ENCODE measurements at regions not wholly inside any gene's neighbourhood (a gene's known extent, or its start where the extent isn't known, plus 50 kb on each side); places are given as distances from the start of the nearest gene placed in this dataset.

- Histone ChIP-seq H3K9ac (ENCODE audit: low read length) (no peak overlapping the region), H3K27me3 (ENCODE audit: low read length) (no peaks in the 10 kb centered on the region), H3K27ac (ENCODE audit: low read length) (no peak overlapping the region), H3K36me3 (ENCODE audit: low read depth, low read length) (no peaks in the 10 kb centered on the region), H4K20me1 (ENCODE audit: low read length) (no peaks in the 10 kb centered on the region), H2AFZ (ENCODE audit: low read length) (no peak overlapping the region), H3K4me2 (ENCODE audit: low read length) (no peak overlapping the region), H3F3A (ENCODE audit: low read length, unreplicated experiment) (peaks cover 4% of the 10 kb centered on the region), H3K9me3 (ENCODE audit: low read length) (no peaks in the 10 kb centered on the region), H3K79me2 (ENCODE audit: low read length) (no peaks in the 10 kb centered on the region), H3K4me3 (ENCODE audit: low read length) (no peak overlapping the region), H3K4me1 (ENCODE audit: insufficient read depth, low read length) (peaks cover 18% of the 10 kb centered on the region), H3K9me2 (replicated peaks; ENCODE audit: low read length) (no peaks in the 10 kb centered on the region)
- BruUV-seq (replicated peaks), result no TSS peak
- intact Hi-C loops (cut with micrococcal nuclease), result no loop called here
- CTCF ChIA-PET, result no interaction called here
- POLR2A ChIA-PET (ENCODE audit: unreplicated experiment), result no interaction called here
- DNase-seq (no peak), ATAC-seq (no peak)
- TF ChIP-seq CTCF (conservative IDR thresholded peaks at IDR 0.05; ENCODE audit: low read depth, low read length), result no peak
- TF ChIP-seq EZH2 (IDR thresholded peaks at IDR 0.05; ENCODE audit: low read length, unreplicated experiment), result no peak
- TF ChIP-seq EZH2phosphoT487 (IDR thresholded peaks at IDR 0.05; ENCODE audit: borderline replicate concordance, low read length), result no peak
Observed at GRCh38 chr4:151917145-151917734, 156.4 kb upstream of the GATB start.

- no peak overlapping the region for H2AFZ ChIP-seq (ENCODE audit: low read length)
- TF ChIP-seq EZH2phosphoT487 (IDR thresholded peaks at IDR 0.05; ENCODE audit: borderline replicate concordance, low read length), result no peak
- TF ChIP-seq CTCF (conservative IDR thresholded peaks at IDR 0.05; ENCODE audit: low read depth, low read length), result no peak
- no peak for TF ChIP-seq EZH2 (IDR thresholded peaks at IDR 0.05; ENCODE audit: low read length, unreplicated experiment)
- no peaks in the 10 kb centered on the region for H4K20me1 ChIP-seq (ENCODE audit: low read length)
- no peak overlapping the region for H3K4me2 ChIP-seq (ENCODE audit: low read length)
- ATAC-seq, result no peak
- no peaks in the 10 kb centered on the region for H3K27me3 ChIP-seq (ENCODE audit: low read length)
- no TSS peak for BruUV-seq (replicated peaks)
- no peaks in the 10 kb centered on the region for H3K9me3 ChIP-seq (ENCODE audit: low read length)
- intact Hi-C loops (cut with micrococcal nuclease), result no loop called here
- H3K79me2 ChIP-seq (ENCODE audit: low read length), result no peaks in the 10 kb centered on the region
- H3K9me2 ChIP-seq (replicated peaks; ENCODE audit: low read length), result no peaks in the 10 kb centered on the region
- no peak overlapping the region for H3K4me3 ChIP-seq (ENCODE audit: low read length)
- CTCF ChIA-PET, result no interaction called here
- H3K27ac ChIP-seq (ENCODE audit: low read length), result no peak overlapping the region
- DNase-seq, result no peak
- H3K9ac ChIP-seq (ENCODE audit: low read length), result no peak overlapping the region
- no peaks in the 10 kb centered on the region for H3K36me3 ChIP-seq (ENCODE audit: low read depth, low read length)
- no peaks in the 10 kb centered on the region for H3F3A ChIP-seq (ENCODE audit: low read length, unreplicated experiment)
- H3K4me1 ChIP-seq (ENCODE audit: insufficient read depth, low read length), result no peaks in the 10 kb centered on the region
- POLR2A ChIA-PET (ENCODE audit: unreplicated experiment), result no interaction called here
Observed at GRCh38 chr4:151912632-151913031, 151.8 kb upstream of the GATB start.

- H2AFZ ChIP-seq (ENCODE audit: low read length), result no peak overlapping the region
- intact Hi-C loops (cut with micrococcal nuclease), result no loop called here
- H3K27ac ChIP-seq (ENCODE audit: low read length), result no peak overlapping the region
- ChIA-PET POLR2A (ENCODE audit: unreplicated experiment) (no interaction called here), CTCF (no interaction called here)
- no peaks in the 10 kb centered on the region for H3K9me3 ChIP-seq (ENCODE audit: low read length)
- H3K4me2 ChIP-seq (ENCODE audit: low read length), result no peak overlapping the region
- no peaks in the 10 kb centered on the region for H3K27me3 ChIP-seq (ENCODE audit: low read length)
- no peaks in the 10 kb centered on the region for H4K20me1 ChIP-seq (ENCODE audit: low read length)
- no peak for TF ChIP-seq CTCF (conservative IDR thresholded peaks at IDR 0.05; ENCODE audit: low read depth, low read length)
- TF ChIP-seq EZH2 (IDR thresholded peaks at IDR 0.05; ENCODE audit: low read length, unreplicated experiment), result no peak
- TF ChIP-seq EZH2phosphoT487 (IDR thresholded peaks at IDR 0.05; ENCODE audit: borderline replicate concordance, low read length), result no peak
- no peaks in the 10 kb centered on the region for H3F3A ChIP-seq (ENCODE audit: low read length, unreplicated experiment)
- H3K9me2 ChIP-seq (replicated peaks; ENCODE audit: low read length), result no peaks in the 10 kb centered on the region
- no peak for DNase-seq
- H3K79me2 ChIP-seq (ENCODE audit: low read length), result no peaks in the 10 kb centered on the region
- no peak overlapping the region for H3K9ac ChIP-seq (ENCODE audit: low read length)
- BruUV-seq (replicated peaks), result no TSS peak
- no peaks in the 10 kb centered on the region for H3K4me1 ChIP-seq (ENCODE audit: insufficient read depth, low read length)
- ATAC-seq, result no peak
- no peak overlapping the region for H3K4me3 ChIP-seq (ENCODE audit: low read length)
- no peaks in the 10 kb centered on the region for H3K36me3 ChIP-seq (ENCODE audit: low read depth, low read length)
Observed at GRCh38 chr4:151911970-151912369, 151.2 kb upstream of the GATB start.

Measured in PC-3 (cell line).